LNCaP clone FGC (cell line): ENCODE measurements at regions not wholly inside any gene's neighbourhood (a gene's known extent, or its start where the extent isn't known, plus 50 kb on each side); places are given as distances from the start of the nearest gene placed in this dataset.
A peak's percentile ranks its signal among the peaks of the same experiment; 100 is the strongest.

Source experiments
- DNase-seq: peaks from one replicate; pipeline ENCODE4 v3.0.0-alpha.2; 2011; ENCODE audit warnings: low read depth
- H3K4me3 ChIP-seq: 2 replicates; pipeline ENCODE4 v1.5.1; 2011; ENCODE audit warnings: mild to moderate bottlenecking, low read depth, low read length, control low read depth
- CTCF ChIP-seq: IDR thresholded peaks from 2 replicates; pipeline ENCODE4 v1.5.1; 2012; ENCODE audit warnings: mild to moderate bottlenecking; ENCODE audit not compliant: control insufficient read depth, insufficient read depth; ENCODE audit errors: extremely low read depth

- TF ChIP-seq CTCF, result no peak
- no peak for DNase-seq
- H3K4me3 ChIP-seq, result no peak overlapping the region
Observed at GRCh38 chr5:158340608-158341007, 481.7 kb upstream of the CLINT1 start.

GRCh38 chr5:158326256-158326655 is 467.3 kb upstream of the CLINT1 start:
- no peak for TF ChIP-seq CTCF
- no peak for DNase-seq
- H3K4me3 ChIP-seq, result no peak overlapping the region

GRCh38 chr5:158324236-158324635 is 465.3 kb upstream of the CLINT1 start:
- no peak for DNase-seq
- no peak overlapping the region for H3K4me3 ChIP-seq
- no peak for TF ChIP-seq CTCF

- TF ChIP-seq CTCF, result no peak
- H3K4me3 ChIP-seq, result no peak overlapping the region
- peak; percentile 13 for DNase-seq
Observed at GRCh38 chr5:158322620-158323019, 463.7 kb upstream of the CLINT1 start.

GRCh38 chr5:158320934-158321333 is 462.0 kb upstream of the CLINT1 start:
- H3K4me3 ChIP-seq, result no peak overlapping the region
- TF ChIP-seq CTCF, result no peak
- no peak for DNase-seq

- no peak for DNase-seq
Observed at GRCh38 chr5:158320178-158320674, 461.3 kb upstream of the CLINT1 start.

More at GRCh38 chr5:158320178-158320674, 461.3 kb upstream of the CLINT1 start:
- no peak overlapping the region for H3K4me3 ChIP-seq
- TF ChIP-seq CTCF, result no peak
